ENCODE measurements at regions not wholly inside any gene's neighbourhood (a gene's known extent, or its start where the extent isn't known, plus 50 kb on each side); places are given as distances from the start of the nearest gene placed in this dataset.
A peak's percentile ranks its signal among the peaks of the same experiment; 100 is the strongest.

- H3K36me3 ChIP-seq (ENCODE audit: low read depth), result no peaks in the 10 kb centered on the region
- no peaks in the 10 kb centered on the region for H3K9me3 ChIP-seq
- intact Hi-C loops (cut with DNase I, micrococcal nuclease), result no loop called here
- H3K4me3 ChIP-seq, result no peak overlapping the region
- ATAC-seq, result no peak
- no peaks in the 10 kb centered on the region for H3K4me1 ChIP-seq (ENCODE audit: low read depth)
- no peak for DNase-seq
- no peak for TF ChIP-seq CTCF (IDR thresholded peaks at IDR 0.05)
Observed at GRCh38 chr11:131172011-131172410, 198.4 kb upstream of the NTM start.

- no peak for TF ChIP-seq CTCF (IDR thresholded peaks at IDR 0.05)
- H3K9me3 ChIP-seq, result no peaks in the 10 kb centered on the region
- ATAC-seq (peak; percentile 13), DNase-seq (no peak)
- no peaks in the 10 kb centered on the region for H3K4me1 ChIP-seq (ENCODE audit: low read depth)
- H3K36me3 ChIP-seq (ENCODE audit: low read depth), result no peaks in the 10 kb centered on the region
- intact Hi-C loops (cut with DNase I, micrococcal nuclease), result no loop called here
- no peak overlapping the region for H3K4me3 ChIP-seq
Observed at GRCh38 chr11:131178020-131178419, 192.4 kb upstream of the NTM start.

- no peak for TF ChIP-seq CTCF (IDR thresholded peaks at IDR 0.05)
- ATAC-seq (peak; percentile 46), DNase-seq (no peak)
- no peak overlapping the region for H3K4me3 ChIP-seq
- H3K4me1 ChIP-seq (ENCODE audit: low read depth), result no peaks in the 10 kb centered on the region
- intact Hi-C loops (cut with DNase I, micrococcal nuclease), result no loop called here
- no peaks in the 10 kb centered on the region for H3K9me3 ChIP-seq
- H3K36me3 ChIP-seq (ENCODE audit: low read depth), result no peaks in the 10 kb centered on the region
Observed at GRCh38 chr11:131178596-131178995, 191.8 kb upstream of the NTM start.

GRCh38 chr11:131179836-131180235, 190.6 kb upstream of the NTM start:
- no peaks in the 10 kb centered on the region for H3K36me3 ChIP-seq (ENCODE audit: low read depth)
- no peaks in the 10 kb centered on the region for H3K4me1 ChIP-seq (ENCODE audit: low read depth)
- no peaks in the 10 kb centered on the region for H3K9me3 ChIP-seq
- TF ChIP-seq CTCF (IDR thresholded peaks at IDR 0.05), result no peak
- no peak for DNase-seq
- no peak for ATAC-seq
- intact Hi-C loops (cut with DNase I, micrococcal nuclease), result no loop called here
- H3K4me3 ChIP-seq, result no peak overlapping the region

GRCh38 chr11:131185915-131186314, 184.5 kb upstream of the NTM start:
- intact Hi-C loops (cut with DNase I, micrococcal nuclease), result no loop called here
- no peaks in the 10 kb centered on the region for H3K36me3 ChIP-seq (ENCODE audit: low read depth)
- H3K9me3 ChIP-seq, result no peaks in the 10 kb centered on the region
- H3K4me3 ChIP-seq, result no peak overlapping the region
- DNase-seq (no peak), ATAC-seq (no peak)
- no peak for TF ChIP-seq CTCF (IDR thresholded peaks at IDR 0.05)
- no peaks in the 10 kb centered on the region for H3K4me1 ChIP-seq (ENCODE audit: low read depth)

- Histone ChIP-seq H3K4me1 (ENCODE audit: low read depth) (no peaks in the 10 kb centered on the region), H3K4me3 (no peak overlapping the region), H3K9me3 (no peaks in the 10 kb centered on the region), H3K36me3 (ENCODE audit: low read depth) (no peaks in the 10 kb centered on the region)
- intact Hi-C loops (cut with DNase I, micrococcal nuclease), result no loop called here
- TF ChIP-seq CTCF (IDR thresholded peaks at IDR 0.05), result no peak
- no peak for DNase-seq
- no peak for ATAC-seq
Observed at GRCh38 chr11:131186629-131187101, 183.8 kb upstream of the NTM start.
